Neural cell (in vitro differentiated cells): ENCODE measurements at regions not wholly inside any gene's neighbourhood (a gene's known extent, or its start where the extent isn't known, plus 50 kb on each side); places are given as distances from the start of the nearest gene placed in this dataset.

Experiments
- H2AFZ ChIP-seq: fragments of 200-600, 300-800 bp; sonication (generic), shearing (Covaris generic); 2 replicates; pipeline ENCODE4 v1.6.0; 2014; ENCODE audit warnings: low read depth, mild to moderate bottlenecking, antibody characterized with exemption, low read length, moderate library complexity
- H3F3A ChIP-seq: fragments of 200-600 bp; shearing (Covaris generic); 2 replicates; pipeline ENCODE4 v1.6.1; 2016; ENCODE audit warnings: mild to moderate bottlenecking, moderate library complexity, mixed read lengths, antibody characterized with exemption, low read length; ENCODE audit not compliant: insufficient read depth, poor library complexity, severe bottlenecking
- H3K27ac ChIP-seq: fragments of 200-600, 300-800 bp; sonication (generic), shearing (Covaris generic); 2 replicates; pipeline ENCODE4 v1.5.1; 2014; ENCODE audit warnings: mild to moderate bottlenecking, low read length, moderate library complexity
- H3K27me3 ChIP-seq: fragments of 300-800, 200-600 bp; sonication (generic), shearing (Covaris generic); 2 replicates; pipeline ENCODE4 v1.6.0; 2014; ENCODE audit warnings: mild to moderate bottlenecking, low read depth, low read length, moderate library complexity; ENCODE audit not compliant: insufficient read depth
- H3K36me3 ChIP-seq: fragments of 300-800, 200-600 bp; sonication (generic), shearing (Covaris generic); 2 replicates; pipeline ENCODE4 v1.5.1; 2014; ENCODE audit warnings: mild to moderate bottlenecking, antibody characterized with exemption, low read length, moderate library complexity; ENCODE audit not compliant: insufficient read depth
- H3K4me2 ChIP-seq: fragments of 300-800, 200-600 bp; sonication (generic), shearing (Covaris generic); 2 replicates; pipeline ENCODE4 v1.6.0; 2014; ENCODE audit warnings: mild to moderate bottlenecking, low read length
- H3K4me3 ChIP-seq: fragments of 300-800, 200-600 bp; sonication (generic), shearing (Covaris generic); 2 replicates; pipeline ENCODE4 v1.5.1; 2014; ENCODE audit warnings: mild to moderate bottlenecking, low read length, moderate library complexity
- H3K79me2 ChIP-seq: fragments of 200-600 bp; shearing (Covaris generic); replicated peaks from 2 replicates; pipeline ENCODE4 v1.6.0; 2014; ENCODE audit warnings: mild to moderate bottlenecking, low read length, moderate library complexity; ENCODE audit not compliant: insufficient read depth
- H3K9ac ChIP-seq: fragments of 300-800, 200-600 bp; sonication (generic), shearing (Covaris generic); 2 replicates; pipeline ENCODE4 v1.6.1; 2016; ENCODE audit warnings: mild to moderate bottlenecking, low read length, mixed read lengths
- H3K9me2 ChIP-seq: fragments of 200-600 bp; shearing (Covaris generic); 2 replicates; pipeline ENCODE4 v1.6.1; 2016; ENCODE audit warnings: mild to moderate bottlenecking, low read length, mixed read lengths; ENCODE audit not compliant: insufficient read depth
- H3K9me3 ChIP-seq: fragments of 200-600, 300-800 bp; sonication (generic), shearing (Covaris generic); 2 replicates; pipeline ENCODE4 v1.6.1; 2016; ENCODE audit warnings: mild to moderate bottlenecking, mixed run types, low read length, moderate library complexity, mixed read lengths
- H4K20me1 ChIP-seq: fragments of 200-600 bp; shearing (Covaris generic); 2 replicates; pipeline ENCODE4 v1.6.1; 2016; ENCODE audit warnings: mild to moderate bottlenecking, mixed run types; ENCODE audit not compliant: insufficient read depth
- MXI1 ChIP-seq: fragments of 450-650 bp; conservative IDR thresholded peaks from 2 replicates; pipeline ENCODE4 v1.6.1; 2014; ENCODE audit warnings: antibody characterized with exemption, mild to moderate bottlenecking; ENCODE audit not compliant: poor library complexity, severe bottlenecking
- POLR2AphosphoS5 ChIP-seq: IDR thresholded peaks from 2 replicates; pipeline ENCODE4 v1.6.1; 2012
- SMC3 ChIP-seq: fragments of 450-650 bp; conservative IDR thresholded peaks from 2 replicates; pipeline ENCODE4 v1.6.1; 2014; ENCODE audit warnings: antibody characterized with exemption, mild to moderate bottlenecking, moderate library complexity; ENCODE audit not compliant: poor library complexity
- TAF1 ChIP-seq: IDR thresholded peaks from 2 replicates; pipeline ENCODE4 v1.6.1; 2012; ENCODE audit warnings: low read depth
- TF ChIP-seq, protein P1 (sequence below): IDR thresholded peaks from 2 replicates; pipeline ENCODE4 v1.6.1; 2012; ENCODE audit warnings: borderline replicate concordance
- TF ChIP-seq, protein P2 (sequence below): fragments of 450-650 bp; IDR thresholded peaks from 2 replicates; pipeline ENCODE4 v1.5.1; 2014; ENCODE audit warnings: antibody characterized with exemption, mild to moderate bottlenecking, moderate library complexity; ENCODE audit not compliant: poor library complexity, severe bottlenecking

DNA sequence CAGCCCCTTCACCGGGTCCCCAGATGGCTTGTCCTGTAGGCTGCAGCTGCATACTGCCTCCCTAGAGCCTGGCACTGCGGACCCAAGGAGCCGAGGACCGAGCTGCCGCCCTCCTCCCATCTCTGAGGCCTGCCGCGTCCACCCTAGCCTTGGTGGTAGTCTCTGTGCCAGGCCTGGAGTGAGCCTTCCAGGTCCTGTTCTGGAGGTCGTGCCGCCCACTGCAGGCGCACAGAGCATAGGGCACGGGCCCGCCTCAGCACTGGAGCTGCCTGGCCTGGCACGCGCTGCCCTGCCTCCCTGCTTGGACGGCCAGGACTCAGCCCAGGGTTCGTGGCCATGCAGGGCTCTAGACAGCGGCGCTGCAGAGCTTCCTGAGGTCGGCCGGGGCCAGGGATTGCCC lies 239.5 kb downstream of the DCDC2C start:
- Histone ChIP-seq H3K27ac (no peak overlapping the region), H2AFZ (no peak overlapping the region), H3K27me3 (no peaks in the 10 kb centered on the region), H3K36me3 (no peaks in the 10 kb centered on the region), H3K9me3 (no peaks in the 10 kb centered on the region), H4K20me1 (no peaks in the 10 kb centered on the region), H3K9me2 (no peaks in the 10 kb centered on the region), H3K4me3 (no peak overlapping the region), H3F3A (no peaks in the 10 kb centered on the region), H3K79me2 (no peaks in the 10 kb centered on the region), H3K9ac (no peak overlapping the region), H3K4me2 (no peak overlapping the region)
- TF ChIP-seq MXI1 (no peak), TAF1 (no peak)

DNA sequence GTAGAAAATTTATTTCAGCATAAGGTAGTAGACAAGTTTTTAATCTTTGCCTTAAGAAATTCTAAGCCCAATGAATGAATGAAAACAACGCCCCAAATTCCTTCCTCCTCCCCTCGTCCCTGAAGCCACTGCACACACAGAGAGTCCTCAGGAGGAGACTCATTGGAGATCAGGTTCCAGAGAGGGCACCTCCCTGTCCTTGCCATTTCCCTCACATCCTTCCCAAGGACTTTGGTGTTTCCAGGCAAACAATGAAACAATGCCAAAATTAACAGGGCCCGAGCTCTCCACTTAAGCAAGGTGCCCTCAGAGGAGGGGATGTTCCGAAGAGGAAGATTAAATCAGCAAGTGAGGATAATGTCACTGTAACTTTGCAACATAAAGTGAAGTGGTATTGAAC lies 240.7 kb downstream of the DCDC2C start:
- no peak overlapping the region for H2AFZ ChIP-seq
- no peaks in the 10 kb centered on the region for H3K9me3 ChIP-seq
- no peak overlapping the region for H3K9ac ChIP-seq
- TF ChIP-seq SMC3: no peak
- TF ChIP-seq, protein P1, sequence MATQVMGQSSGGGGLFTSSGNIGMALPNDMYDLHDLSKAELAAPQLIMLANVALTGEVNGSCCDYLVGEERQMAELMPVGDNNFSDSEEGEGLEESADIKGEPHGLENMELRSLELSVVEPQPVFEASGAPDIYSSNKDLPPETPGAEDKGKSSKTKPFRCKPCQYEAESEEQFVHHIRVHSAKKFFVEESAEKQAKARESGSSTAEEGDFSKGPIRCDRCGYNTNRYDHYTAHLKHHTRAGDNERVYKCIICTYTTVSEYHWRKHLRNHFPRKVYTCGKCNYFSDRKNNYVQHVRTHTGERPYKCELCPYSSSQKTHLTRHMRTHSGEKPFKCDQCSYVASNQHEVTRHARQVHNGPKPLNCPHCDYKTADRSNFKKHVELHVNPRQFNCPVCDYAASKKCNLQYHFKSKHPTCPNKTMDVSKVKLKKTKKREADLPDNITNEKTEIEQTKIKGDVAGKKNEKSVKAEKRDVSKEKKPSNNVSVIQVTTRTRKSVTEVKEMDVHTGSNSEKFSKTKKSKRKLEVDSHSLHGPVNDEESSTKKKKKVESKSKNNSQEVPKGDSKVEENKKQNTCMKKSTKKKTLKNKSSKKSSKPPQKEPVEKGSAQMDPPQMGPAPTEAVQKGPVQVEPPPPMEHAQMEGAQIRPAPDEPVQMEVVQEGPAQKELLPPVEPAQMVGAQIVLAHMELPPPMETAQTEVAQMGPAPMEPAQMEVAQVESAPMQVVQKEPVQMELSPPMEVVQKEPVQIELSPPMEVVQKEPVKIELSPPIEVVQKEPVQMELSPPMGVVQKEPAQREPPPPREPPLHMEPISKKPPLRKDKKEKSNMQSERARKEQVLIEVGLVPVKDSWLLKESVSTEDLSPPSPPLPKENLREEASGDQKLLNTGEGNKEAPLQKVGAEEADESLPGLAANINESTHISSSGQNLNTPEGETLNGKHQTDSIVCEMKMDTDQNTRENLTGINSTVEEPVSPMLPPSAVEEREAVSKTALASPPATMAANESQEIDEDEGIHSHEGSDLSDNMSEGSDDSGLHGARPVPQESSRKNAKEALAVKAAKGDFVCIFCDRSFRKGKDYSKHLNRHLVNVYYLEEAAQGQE: no peak
- no peak for TF ChIP-seq POLR2AphosphoS5
- H3F3A ChIP-seq: no peaks in the 10 kb centered on the region
- no peak overlapping the region for H3K27ac ChIP-seq
- H3K36me3 ChIP-seq: no peaks in the 10 kb centered on the region
- no peaks in the 10 kb centered on the region for H4K20me1 ChIP-seq
- no peak overlapping the region for H3K4me2 ChIP-seq
- no peaks in the 10 kb centered on the region for H3K79me2 ChIP-seq
- no peaks in the 10 kb centered on the region for H3K27me3 ChIP-seq
- H3K9me2 ChIP-seq: no peaks in the 10 kb centered on the region
- no peak overlapping the region for H3K4me3 ChIP-seq

DNA sequence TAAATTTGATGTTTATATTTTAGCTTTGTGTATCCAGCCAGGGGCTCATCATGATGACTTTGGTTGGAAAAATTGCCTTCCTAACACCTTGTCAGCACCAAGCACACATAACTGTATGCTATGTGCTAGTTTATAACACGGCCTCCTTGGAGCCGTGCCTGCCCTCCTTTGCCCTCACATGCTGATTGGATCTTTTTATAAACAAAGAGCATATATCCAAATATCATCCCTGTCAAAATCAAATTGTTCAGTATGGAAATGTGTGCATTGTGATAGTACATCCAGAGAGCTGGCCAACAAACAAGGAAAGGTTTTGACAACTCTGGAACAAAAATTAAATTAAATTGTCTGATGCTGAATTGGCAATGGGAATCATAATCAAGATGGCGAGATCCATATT lies 241.5 kb downstream of the DCDC2C start:
- H3F3A ChIP-seq: no peaks in the 10 kb centered on the region

More for the DNA sequence above, 241.5 kb downstream of the DCDC2C start:
- H3K79me2 ChIP-seq: no peaks in the 10 kb centered on the region
- no peak overlapping the region for H3K4me2 ChIP-seq
- no peak overlapping the region for H3K4me3 ChIP-seq
- H3K27ac ChIP-seq: no peak overlapping the region
- no peaks in the 10 kb centered on the region for H3K27me3 ChIP-seq
- H2AFZ ChIP-seq: no peak overlapping the region
- H3K9ac ChIP-seq: no peak overlapping the region
- H3K36me3 ChIP-seq: no peaks in the 10 kb centered on the region
- TF ChIP-seq, protein P2, sequence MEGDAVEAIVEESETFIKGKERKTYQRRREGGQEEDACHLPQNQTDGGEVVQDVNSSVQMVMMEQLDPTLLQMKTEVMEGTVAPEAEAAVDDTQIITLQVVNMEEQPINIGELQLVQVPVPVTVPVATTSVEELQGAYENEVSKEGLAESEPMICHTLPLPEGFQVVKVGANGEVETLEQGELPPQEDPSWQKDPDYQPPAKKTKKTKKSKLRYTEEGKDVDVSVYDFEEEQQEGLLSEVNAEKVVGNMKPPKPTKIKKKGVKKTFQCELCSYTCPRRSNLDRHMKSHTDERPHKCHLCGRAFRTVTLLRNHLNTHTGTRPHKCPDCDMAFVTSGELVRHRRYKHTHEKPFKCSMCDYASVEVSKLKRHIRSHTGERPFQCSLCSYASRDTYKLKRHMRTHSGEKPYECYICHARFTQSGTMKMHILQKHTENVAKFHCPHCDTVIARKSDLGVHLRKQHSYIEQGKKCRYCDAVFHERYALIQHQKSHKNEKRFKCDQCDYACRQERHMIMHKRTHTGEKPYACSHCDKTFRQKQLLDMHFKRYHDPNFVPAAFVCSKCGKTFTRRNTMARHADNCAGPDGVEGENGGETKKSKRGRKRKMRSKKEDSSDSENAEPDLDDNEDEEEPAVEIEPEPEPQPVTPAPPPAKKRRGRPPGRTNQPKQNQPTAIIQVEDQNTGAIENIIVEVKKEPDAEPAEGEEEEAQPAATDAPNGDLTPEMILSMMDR: no peak
- no peaks in the 10 kb centered on the region for H3K9me2 ChIP-seq
- no peaks in the 10 kb centered on the region for H3K9me3 ChIP-seq
- no peaks in the 10 kb centered on the region for H4K20me1 ChIP-seq
